Colon (tissue), 2 donors: ENCODE measurements at regions not wholly inside any gene's neighbourhood (a gene's known extent, or its start where the extent isn't known, plus 50 kb on each side); places are given as distances from the start of the nearest gene placed in this dataset.
"Not testable (repeated sequence)": the region's sequence is repeated elsewhere in the genome, so short reads cannot be mapped to it uniquely, and the experiment has no call there.

Source experiments
- FAIRE-seq: peaks from 2 replicates; lab custom pipeline; 2012; peaks lifted over from hg19 to GRCh38; lab: Jason Lieb, UNC
- donor health status: control.
- donor health status: control.

DNA sequence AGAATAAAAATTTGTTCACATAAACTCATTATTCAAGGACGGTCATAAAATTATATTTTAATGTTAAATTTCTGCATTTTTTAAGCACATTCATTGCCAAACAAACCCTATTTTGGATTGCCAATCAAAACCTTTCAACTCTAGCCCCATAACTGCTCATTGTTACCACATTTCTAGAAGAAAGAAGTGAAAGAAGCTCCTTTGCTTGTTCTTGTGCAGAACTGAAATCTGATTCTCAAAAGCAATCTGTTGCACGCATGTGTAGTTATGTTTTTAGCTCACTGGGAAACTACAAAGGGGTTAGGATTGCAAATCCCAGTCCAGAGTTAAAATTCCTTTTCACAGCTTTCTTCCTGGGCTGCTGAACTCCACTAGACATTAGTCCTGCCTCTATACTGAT, 109.5 kb upstream of the MIR17HG start:
- no peak for FAIRE-seq

DNA sequence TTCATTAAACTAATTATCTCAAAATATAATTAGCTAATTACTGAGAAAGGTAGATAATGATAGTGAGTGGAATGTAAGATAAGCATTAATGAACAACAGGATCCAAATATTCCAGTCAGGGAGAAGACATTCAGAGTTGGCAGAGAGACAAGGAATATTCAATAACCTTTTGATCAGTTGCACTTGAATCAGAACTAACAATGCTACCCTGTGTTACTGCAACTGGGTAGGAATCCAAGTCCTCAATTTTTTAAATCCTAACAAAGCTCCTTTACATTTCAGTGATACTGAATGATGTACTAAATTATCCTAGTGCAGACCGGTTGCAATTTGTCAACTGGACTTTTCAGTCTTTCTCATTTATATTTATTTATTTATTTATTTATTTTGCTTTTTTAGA, 107.1 kb upstream of the MIR17HG start:
- FAIRE-seq: no peak

DNA sequence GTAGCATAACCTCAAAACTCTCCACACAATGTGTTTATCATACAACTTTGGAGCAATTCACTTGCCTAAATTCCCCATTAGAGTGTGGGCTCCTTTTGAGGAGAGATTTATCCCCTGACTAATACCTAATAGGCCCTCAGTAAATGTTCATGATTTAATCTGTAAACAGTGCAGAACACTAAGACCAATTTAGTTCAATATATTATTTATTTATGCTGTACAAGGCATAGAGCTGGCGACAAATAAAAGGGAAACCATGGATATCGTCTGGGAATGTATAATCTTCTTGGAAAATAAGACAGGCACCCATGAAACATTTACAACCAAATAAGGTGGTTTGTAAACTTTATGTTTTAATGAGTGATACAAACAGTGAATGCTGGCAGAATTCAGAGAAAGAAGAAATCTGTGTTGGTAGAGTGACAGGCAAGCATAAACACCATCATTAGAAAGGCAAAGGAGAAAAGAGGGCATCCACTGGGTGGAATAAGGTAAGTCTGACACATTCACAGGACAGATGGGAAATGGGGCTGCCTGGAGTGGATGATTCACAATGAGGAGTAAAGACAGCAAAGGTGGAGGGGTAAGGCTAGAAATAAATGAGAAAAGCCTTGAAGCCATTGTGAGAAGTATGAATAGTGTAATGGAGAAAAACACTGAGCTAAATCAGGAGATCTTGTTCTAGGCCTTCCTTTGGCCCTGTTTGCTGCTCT, 106.1 kb upstream of the MIR17HG start:
- FAIRE-seq: no peak

DNA sequence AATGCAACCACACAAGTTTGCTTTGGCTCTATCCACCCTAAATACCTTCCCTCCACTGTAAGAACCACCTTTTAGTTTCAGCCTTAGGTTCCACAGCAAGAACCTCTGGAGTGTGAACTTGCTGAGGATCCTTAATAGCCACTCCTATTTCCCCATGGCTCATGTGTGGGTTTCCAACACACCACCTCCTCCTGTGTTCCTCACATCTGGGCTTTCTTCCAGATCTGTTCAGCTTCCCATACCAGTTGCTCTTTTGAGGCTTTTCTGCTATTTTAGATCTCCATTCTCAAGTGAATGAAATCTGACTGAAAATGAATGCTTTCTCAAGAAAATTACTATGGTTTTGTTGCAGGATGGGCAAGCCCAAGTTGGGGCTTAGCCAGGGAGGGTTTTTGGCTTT, 104.8 kb upstream of the MIR17HG start:
- no peak for FAIRE-seq

- no peak for FAIRE-seq
Measured at GRCh38 chr13:91245288-91245687, 102.2 kb upstream of the MIR17HG start.

DNA sequence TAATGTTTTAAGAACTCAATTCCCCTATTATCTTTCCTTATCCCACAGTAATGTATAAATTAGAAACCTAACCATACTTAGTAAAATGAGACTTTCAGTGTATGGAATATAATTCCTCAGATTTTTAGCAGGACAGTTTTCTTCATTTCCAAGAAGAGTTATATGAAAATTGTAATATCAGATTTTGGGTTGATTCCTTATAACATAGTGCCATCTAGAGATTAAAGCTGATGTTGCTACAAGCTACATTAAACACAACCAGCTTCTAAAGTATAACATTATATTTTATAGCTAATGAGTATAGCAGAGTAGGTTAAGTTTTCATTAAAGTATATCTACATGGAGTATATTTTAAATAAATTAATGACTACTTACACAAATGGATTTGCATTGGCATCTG, 99.7 kb upstream of the MIR17HG start:
- peak; percentile 72 for FAIRE-seq

- FAIRE-seq: no peak
Measured at GRCh38 chr13:91248249-91248648, 99.2 kb upstream of the MIR17HG start.

DNA sequence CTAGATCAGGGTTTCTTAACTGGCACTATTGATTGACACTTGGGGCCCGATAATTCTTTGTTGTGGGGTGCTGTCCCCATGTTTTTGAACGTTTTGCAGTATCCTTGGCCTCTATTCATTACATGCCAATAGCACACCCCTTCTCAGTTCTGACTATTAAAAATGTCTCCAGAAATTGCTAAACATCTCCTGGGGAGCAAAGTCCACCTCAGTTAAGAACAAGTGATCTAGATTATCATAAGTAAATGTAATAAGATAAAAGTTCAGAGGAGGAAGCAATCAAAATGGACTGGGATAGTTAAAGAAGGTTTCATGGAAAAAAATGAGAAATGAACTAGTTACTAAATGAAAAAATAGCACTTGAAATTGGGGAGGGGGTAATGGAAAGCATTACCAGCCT, 98.1 kb upstream of the MIR17HG start:
- no peak for FAIRE-seq

DNA sequence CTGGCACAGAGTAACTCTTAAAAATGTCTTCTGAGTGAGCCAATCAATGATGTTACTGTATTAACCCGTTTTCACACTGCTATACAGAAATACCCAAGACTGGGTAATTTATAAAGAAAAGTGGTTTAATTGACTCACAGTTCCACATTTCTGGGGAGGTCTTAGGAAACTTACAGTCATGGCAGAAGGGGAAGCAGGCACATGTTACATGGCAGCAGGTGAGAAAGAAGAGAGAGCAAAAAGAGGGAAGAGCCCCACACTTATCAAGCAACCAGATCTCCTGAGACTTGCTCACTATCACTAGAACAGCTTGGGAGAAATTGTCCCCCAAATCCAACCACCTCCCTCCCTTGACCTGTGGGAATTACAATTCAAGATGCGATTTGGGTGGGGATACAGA, 97.6 kb upstream of the MIR17HG start:
- no peak for FAIRE-seq

DNA sequence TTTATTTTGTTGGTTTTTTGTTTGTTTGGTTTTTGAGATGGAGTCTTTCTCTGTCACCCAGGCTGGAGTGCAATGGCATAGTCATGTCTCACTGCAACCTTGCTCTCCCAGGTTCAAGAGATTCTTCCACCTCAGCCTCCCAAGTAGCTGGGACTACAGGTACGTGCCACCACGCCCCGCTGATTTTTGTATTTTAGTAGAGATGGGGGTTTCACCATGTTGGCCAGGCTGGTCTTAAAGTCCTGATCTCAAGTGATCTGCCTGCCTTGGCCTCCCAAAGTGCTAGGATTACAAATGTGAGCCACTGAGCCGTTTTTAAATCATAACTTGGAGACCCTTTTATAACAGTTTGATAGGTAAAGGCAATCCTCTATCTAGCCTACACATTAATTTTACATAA, 95.9 kb upstream of the MIR17HG start:
- FAIRE-seq: not testable (repeated sequence)

DNA sequence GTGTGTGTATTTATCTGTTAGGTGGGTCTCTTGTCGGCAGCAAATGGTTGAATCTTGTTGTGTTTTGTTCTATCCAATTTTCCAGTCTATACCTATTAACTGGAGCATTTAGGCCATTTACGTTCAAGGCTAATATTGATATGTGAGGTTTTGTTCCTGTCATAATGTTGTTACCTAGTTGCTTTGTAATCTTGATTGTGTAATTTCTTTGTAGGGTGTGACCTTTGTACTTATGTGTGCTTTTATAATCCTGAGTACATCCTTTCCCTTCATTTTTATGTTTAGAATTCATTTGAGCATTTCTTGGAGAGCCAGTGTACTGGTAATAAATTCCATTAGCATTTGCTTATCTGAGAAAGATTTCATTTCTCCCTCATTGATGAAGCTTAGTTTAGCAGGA, 83.0 kb upstream of the MIR17HG start:
- FAIRE-seq: no peak

DNA sequence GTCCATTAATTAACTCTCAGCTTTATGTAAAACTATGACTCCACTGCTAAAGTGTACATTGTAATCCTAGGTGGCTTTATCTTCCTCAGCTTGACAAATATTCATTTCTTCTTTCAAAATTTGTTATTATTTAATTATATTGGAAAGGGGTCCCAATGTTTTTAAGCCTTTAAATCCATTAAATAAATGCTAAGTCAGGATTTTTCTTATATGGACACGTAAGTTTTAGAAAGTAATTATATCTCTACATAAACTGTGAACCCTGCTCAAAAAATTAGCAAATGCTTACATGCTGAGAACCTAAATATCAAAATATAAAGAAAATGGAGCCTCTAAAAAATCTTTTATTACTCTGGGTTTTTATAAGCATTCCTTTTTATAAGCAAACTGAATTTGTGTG, 78.2 kb upstream of the MIR17HG start:
- FAIRE-seq: no peak

- no peak for FAIRE-seq
Measured at GRCh38 chr13:91270031-91270430, 77.5 kb upstream of the MIR17HG start.

DNA sequence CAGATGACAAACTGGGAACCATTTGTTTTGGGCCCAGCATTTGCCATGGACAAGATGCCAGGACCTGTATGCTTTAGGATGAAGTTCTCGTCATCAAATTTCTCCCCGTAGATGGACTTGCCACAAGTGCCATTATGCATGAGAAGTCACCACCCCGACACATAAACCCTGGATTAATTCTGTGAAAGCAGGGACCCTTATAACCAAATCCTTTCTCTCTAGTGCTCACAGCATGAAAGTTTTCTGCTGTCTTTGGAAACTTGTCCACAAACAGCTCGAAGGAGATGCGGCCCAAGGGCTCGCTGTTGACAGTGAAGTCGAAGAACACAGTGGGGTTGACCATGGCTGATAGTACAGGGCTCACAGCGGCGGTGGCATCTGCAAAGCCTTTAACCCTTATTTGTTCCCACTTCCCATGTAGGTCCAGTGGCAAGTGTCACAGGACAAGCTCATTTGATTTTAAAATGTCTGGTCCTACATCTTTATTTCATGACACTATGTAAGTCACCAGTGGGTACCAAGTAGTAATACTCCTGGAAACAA, 75.2 kb upstream of the MIR17HG start:
- FAIRE-seq: no peak

- FAIRE-seq: no peak
Measured at GRCh38 chr13:91273675-91274074, 73.8 kb upstream of the MIR17HG start.

GRCh38 chr13:91277013-91277676, 70.3 kb upstream of the MIR17HG start:
- FAIRE-seq: no peak

GRCh38 chr13:91278291-91278690, 69.2 kb upstream of the MIR17HG start:
- no peak for FAIRE-seq

- no peak for FAIRE-seq
Measured at GRCh38 chr13:91278888-91279287, 68.6 kb upstream of the MIR17HG start.

- FAIRE-seq: no peak
Measured at GRCh38 chr13:91280801-91281200, 66.7 kb upstream of the MIR17HG start.

- FAIRE-seq: no peak
Measured at GRCh38 chr13:91284335-91284734, 63.2 kb upstream of the MIR17HG start.

DNA sequence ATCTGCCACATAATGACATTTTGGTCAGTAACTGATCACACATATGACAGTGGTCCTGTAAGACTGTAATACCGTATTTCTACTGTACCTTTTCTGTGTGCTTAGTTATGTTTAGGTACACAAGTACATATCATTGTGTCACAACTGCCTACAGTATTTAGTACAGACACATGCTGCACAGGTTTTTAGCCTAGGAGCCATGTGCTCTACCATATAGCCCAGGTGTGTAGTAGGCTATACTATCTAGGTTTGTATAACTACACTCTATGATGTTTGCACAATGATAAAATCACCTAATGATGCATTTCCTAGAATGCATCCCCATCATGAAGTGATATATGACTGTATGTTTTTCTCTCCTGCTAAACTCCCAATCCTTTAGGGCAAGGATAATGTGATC, 61.2 kb upstream of the MIR17HG start:
- no peak for FAIRE-seq

GRCh38 chr13:91291078-91291477, 56.4 kb upstream of the MIR17HG start:
- no peak for FAIRE-seq

- FAIRE-seq: no peak
Measured at GRCh38 chr13:91292630-91293221, 54.8 kb upstream of the MIR17HG start.
